ENCODE measurements at regions not wholly inside any gene's neighbourhood (a gene's known extent, or its start where the extent isn't known, plus 50 kb on each side); places are given as distances from the start of the nearest gene placed in this dataset.
"Not testable (repeated sequence)": the region's sequence is repeated elsewhere in the genome, so short reads cannot be mapped to it uniquely, and the experiment has no call there.

GRCh38 chr9:100739208-100739607 is 161.3 kb downstream of the CAVIN4 start:
- H3K9me2 ChIP-seq: no peaks in the 10 kb centered on the region
- H3K27me3 ChIP-seq (ENCODE audit: insufficient read depth): no peaks in the 10 kb centered on the region
- H3K4me3 ChIP-seq (ENCODE audit: low read depth in 2 of 2, low read length in 1 of 2): no peak overlapping the region
- no peaks in the 10 kb centered on the region for H3K4me1 ChIP-seq (ENCODE audit: control insufficient read depth in 1 of 2, insufficient read depth in 2 of 2, low read depth in 1 of 2, low read length in 1 of 2)
- 7% methylated on average over 2 of the region's 2 CpGs for WGBS (ENCODE audit: low lambda C conversion rate)
- no peaks in the 10 kb centered on the region for H3K36me3 ChIP-seq (replicated peaks in 1 of 2; ENCODE audit: control insufficient read depth in 1 of 2, insufficient read depth in 2 of 2, low read length in 1 of 2)
- POLR2A ChIA-PET: no interaction called here
- H3K27ac ChIP-seq (ENCODE audit: low read depth in 2 of 2, low read length in 1 of 2): no peak overlapping the region
- H3K9ac ChIP-seq: no peak overlapping the region
- no peak overlapping the region for H2AFZ ChIP-seq (ENCODE audit: low read depth)
- no peak for DNase-seq
- TF ChIP-seq, protein P1, sequence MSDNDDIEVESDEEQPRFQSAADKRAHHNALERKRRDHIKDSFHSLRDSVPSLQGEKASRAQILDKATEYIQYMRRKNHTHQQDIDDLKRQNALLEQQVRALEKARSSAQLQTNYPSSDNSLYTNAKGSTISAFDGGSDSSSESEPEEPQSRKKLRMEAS (IDR thresholded peaks at IDR 0.05; ENCODE audit: low read depth): no peak
- TF ChIP-seq NRF1 (IDR thresholded peaks at IDR 0.05; ENCODE audit: low read depth, low read length): no peak
- TF ChIP-seq GABPA (IDR thresholded peaks at IDR 0.05; ENCODE audit: low read depth): no peak
- no peak for TF ChIP-seq FOSL2 (IDR thresholded peaks at IDR 0.05; ENCODE audit: borderline replicate concordance, low read depth)
- TF ChIP-seq TAF1 (IDR thresholded peaks at IDR 0.05; ENCODE audit: borderline replicate concordance, low read depth, low read length): no peak
- no peak for TF ChIP-seq TCF12 (IDR thresholded peaks at IDR 0.05)
- no peaks in the 10 kb centered on the region for H3K9me3 ChIP-seq
- no peak overlapping the region for H3K4me2 ChIP-seq
- no peaks in the 10 kb centered on the region for H3F3A ChIP-seq (replicated peaks; ENCODE audit: insufficient read depth)
- H3K79me2 ChIP-seq (ENCODE audit: insufficient read depth): no peaks in the 10 kb centered on the region
- CTCF ChIA-PET: interaction anchor here (1.0 to 1.2 kb wide), 2 partner anchors 10 to 31 kb away, joined by 3 read pairs; no protein-coding TSS in a partner anchor
- no peaks in the 10 kb centered on the region for H4K20me1 ChIP-seq (ENCODE audit: insufficient read depth)

- TF ChIP-seq EP300 (IDR thresholded peaks at IDR 0.05; ENCODE audit: borderline replicate concordance in 1 of 2, low read depth in 1 of 2, low read length in 1 of 2): no peak
- TF ChIP-seq ELF1 (IDR thresholded peaks at IDR 0.05): no peak
- TF ChIP-seq, protein P2, sequence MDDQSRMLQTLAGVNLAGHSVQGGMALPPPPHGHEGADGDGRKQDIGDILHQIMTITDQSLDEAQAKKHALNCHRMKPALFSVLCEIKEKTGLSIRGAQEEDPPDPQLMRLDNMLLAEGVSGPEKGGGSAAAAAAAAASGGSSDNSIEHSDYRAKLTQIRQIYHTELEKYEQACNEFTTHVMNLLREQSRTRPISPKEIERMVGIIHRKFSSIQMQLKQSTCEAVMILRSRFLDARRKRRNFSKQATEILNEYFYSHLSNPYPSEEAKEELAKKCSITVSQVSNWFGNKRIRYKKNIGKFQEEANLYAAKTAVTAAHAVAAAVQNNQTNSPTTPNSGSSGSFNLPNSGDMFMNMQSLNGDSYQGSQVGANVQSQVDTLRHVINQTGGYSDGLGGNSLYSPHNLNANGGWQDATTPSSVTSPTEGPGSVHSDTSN (IDR thresholded peaks at IDR 0.05): no peak
- TF ChIP-seq CHD2 (IDR thresholded peaks at IDR 0.05; ENCODE audit: low read length, partially characterized antibody): no peak
- TF ChIP-seq GABPA (IDR thresholded peaks at IDR 0.05; ENCODE audit: low read depth): no peak
- TF ChIP-seq RAD21 (IDR thresholded peaks at IDR 0.05; ENCODE audit: low read length): no peak
- TF ChIP-seq MXI1 (IDR thresholded peaks at IDR 0.05; ENCODE audit: low read depth, low read length): no peak
- no peak for TF ChIP-seq IRF3 (IDR thresholded peaks at IDR 0.05; ENCODE audit: low read depth, low read length)
- TF ChIP-seq FOXM1 (IDR thresholded peaks at IDR 0.05; ENCODE audit: low read depth): no peak
- TF ChIP-seq, protein P1 (IDR thresholded peaks at IDR 0.05; ENCODE audit: low read depth): no peak
- TF ChIP-seq TAF1 (IDR thresholded peaks at IDR 0.05; ENCODE audit: borderline replicate concordance, low read depth, low read length): no peak
- TF ChIP-seq TCF12 (IDR thresholded peaks at IDR 0.05): no peak
- no peak for TF ChIP-seq RXRA (IDR thresholded peaks at IDR 0.05; ENCODE audit: borderline replicate concordance, low read depth)
- H3F3A ChIP-seq (replicated peaks; ENCODE audit: insufficient read depth): no peaks in the 10 kb centered on the region
- no peaks in the 10 kb centered on the region for H4K20me1 ChIP-seq (ENCODE audit: insufficient read depth)
- no peak overlapping the region for H3K4me2 ChIP-seq
- H3K4me1 ChIP-seq (ENCODE audit: control insufficient read depth in 1 of 2, insufficient read depth in 2 of 2, low read depth in 1 of 2, low read length in 1 of 2): no peaks in the 10 kb centered on the region
- no peaks in the 10 kb centered on the region for H3K79me2 ChIP-seq (ENCODE audit: insufficient read depth)
- H3K9me3 ChIP-seq: no peaks in the 10 kb centered on the region
- no peaks in the 10 kb centered on the region for H3K36me3 ChIP-seq (replicated peaks in 1 of 2; ENCODE audit: control insufficient read depth in 1 of 2, insufficient read depth in 2 of 2, low read length in 1 of 2)
- ChIA-PET POLR2A (no interaction called here), CTCF (interaction anchor here (1.0 kb wide), 1 partner anchor 31 kb away, joined by 3 read pairs; no protein-coding TSS in a partner anchor)
- H3K4me3 ChIP-seq (ENCODE audit: low read depth in 2 of 2, low read length in 1 of 2): no peak overlapping the region
- no peak overlapping the region for H2AFZ ChIP-seq (ENCODE audit: low read depth)
- no peak overlapping the region for H3K9ac ChIP-seq
- 13% methylated on average over 5 of the region's 5 CpGs for WGBS (ENCODE audit: low lambda C conversion rate)
- no peak for DNase-seq
- no peak overlapping the region for H3K27ac ChIP-seq (ENCODE audit: low read depth in 2 of 2, low read length in 1 of 2)
- no peaks in the 10 kb centered on the region for H3K9me2 ChIP-seq
- no peaks in the 10 kb centered on the region for H3K27me3 ChIP-seq (ENCODE audit: insufficient read depth)
These were observed 161.8 kb downstream of the CAVIN4 start for GRCh38 chr9:100739666-100740065.

GRCh38 chr9:100748930-100749329 is 171.1 kb downstream of the CAVIN4 start:
- POLR2A ChIA-PET; DNase-seq; H2AFZ ChIP-seq (ENCODE audit: low read depth); H3K79me2 ChIP-seq (ENCODE audit: insufficient read depth); H3K4me2 ChIP-seq; H3K9me3 ChIP-seq; H3K36me3 ChIP-seq (replicated peaks in 1 of 2; ENCODE audit: control insufficient read depth in 1 of 2, insufficient read depth in 2 of 2, low read length in 1 of 2); H4K20me1 ChIP-seq (ENCODE audit: insufficient read depth); H3K9me2 ChIP-seq; H3K27ac ChIP-seq (ENCODE audit: low read depth in 2 of 2, low read length in 1 of 2); CTCF ChIA-PET; H3K27me3 ChIP-seq (ENCODE audit: insufficient read depth); H3K9ac ChIP-seq; H3K4me1 ChIP-seq (ENCODE audit: control insufficient read depth in 1 of 2, insufficient read depth in 2 of 2, low read depth in 1 of 2, low read length in 1 of 2); H3K4me3 ChIP-seq (ENCODE audit: low read depth in 2 of 2, low read length in 1 of 2); H3F3A ChIP-seq (replicated peaks; ENCODE audit: insufficient read depth): not testable (repeated sequence)
- 0% methylated on average over 4 of the region's 4 CpGs for WGBS (ENCODE audit: low lambda C conversion rate)

Measured in SK-N-SH (cell line).